ENCODE measurements at regions not wholly inside any gene's neighbourhood (a gene's known extent, or its start where the extent isn't known, plus 50 kb on each side); places are given as distances from the start of the nearest gene placed in this dataset.

GRCh38 chr2:156145469-156145868 lies 187.1 kb downstream of the NR4A2 start:
- ATAC-seq (ENCODE audit: low read depth in 2 of 2) (no peak), DNase-seq (no peak)
- H3K9me3 Mint-ChIP-seq = peaks cover 0 to 3% (median 0%) of the 10 kb centered on the region in 7 donors
- no peak overlapping the region for H3K27ac Mint-ChIP-seq
- no peaks in the 10 kb centered on the region for H3K36me3 Mint-ChIP-seq
- H3K27me3 Mint-ChIP-seq = peaks cover 4% of the 10 kb centered on the region
- no peak overlapping the region for H3K27ac ChIP-seq (ENCODE audit: insufficient read depth, low read length, poor library complexity, severe bottlenecking)
- no peak overlapping the region for H3K4me3 ChIP-seq (ENCODE audit: low read depth, low read length)
- H3K27me3 ChIP-seq (ENCODE audit: control insufficient read depth, insufficient read depth, low read length) = no peaks in the 10 kb centered on the region
- no peak overlapping the region for H3K4me3 Mint-ChIP-seq
- H3K4me1 Mint-ChIP-seq = no peaks in the 10 kb centered on the region
- no peaks in the 10 kb centered on the region for H3K9me3 ChIP-seq (ENCODE audit: control insufficient read depth in 2 of 2, low read length in 2 of 2)
- H3K36me3 ChIP-seq (ENCODE audit: control insufficient read depth, insufficient read depth, low read length) = no peaks in the 10 kb centered on the region
- no peaks in the 10 kb centered on the region for H3K4me1 ChIP-seq (ENCODE audit: control insufficient read depth, insufficient read depth, low read length, poor library complexity, severe bottlenecking)

GRCh38 chr2:156136566-156136965 lies 196.0 kb downstream of the NR4A2 start:
- Mint-ChIP-seq H3K36me3 (no peaks in the 10 kb centered on the region), H3K4me3 (no peak overlapping the region), H3K9me3 (peaks cover 0 to 3% (median 0%) of the 10 kb centered on the region in 7 donors), H3K27ac (no peak overlapping the region), H3K27me3 (no peaks in the 10 kb centered on the region), H3K4me1 (no peaks in the 10 kb centered on the region)
- Histone ChIP-seq H3K27me3 (ENCODE audit: control insufficient read depth, insufficient read depth, low read length) (no peaks in the 10 kb centered on the region), H3K36me3 (ENCODE audit: control insufficient read depth, insufficient read depth, low read length) (no peaks in the 10 kb centered on the region), H3K4me3 (ENCODE audit: low read depth, low read length) (no peak overlapping the region), H3K27ac (ENCODE audit: insufficient read depth, low read length, poor library complexity, severe bottlenecking) (no peak overlapping the region), H3K9me3 (ENCODE audit: control insufficient read depth in 2 of 2, low read length in 2 of 2) (no peaks in the 10 kb centered on the region), H3K4me1 (ENCODE audit: control insufficient read depth, insufficient read depth, low read length, poor library complexity, severe bottlenecking) (no peaks in the 10 kb centered on the region)
- ATAC-seq (ENCODE audit: low read depth in 2 of 2) (no peak), DNase-seq (no peak)

GRCh38 chr2:156134887-156135286 lies 197.6 kb downstream of the NR4A2 start:
- ATAC-seq (ENCODE audit: low read depth in 2 of 2) (no peak), DNase-seq (no peak)
- Histone ChIP-seq H3K36me3 (ENCODE audit: control insufficient read depth, insufficient read depth, low read length) (no peaks in the 10 kb centered on the region), H3K4me1 (ENCODE audit: control insufficient read depth, insufficient read depth, low read length, poor library complexity, severe bottlenecking) (no peaks in the 10 kb centered on the region), H3K27ac (ENCODE audit: insufficient read depth, low read length, poor library complexity, severe bottlenecking) (no peak overlapping the region), H3K4me3 (ENCODE audit: low read depth, low read length) (no peak overlapping the region), H3K27me3 (ENCODE audit: control insufficient read depth, insufficient read depth, low read length) (no peaks in the 10 kb centered on the region), H3K9me3 (ENCODE audit: control insufficient read depth in 2 of 2, low read length in 2 of 2) (no peaks in the 10 kb centered on the region)
- Mint-ChIP-seq H3K9me3 (peaks cover 0 to 2% (median 0%) of the 10 kb centered on the region in 7 donors), H3K36me3 (no peaks in the 10 kb centered on the region), H3K4me1 (no peaks in the 10 kb centered on the region), H3K27me3 (no peaks in the 10 kb centered on the region), H3K4me3 (no peak overlapping the region), H3K27ac (no peak overlapping the region)

GRCh38 chr2:156132941-156133340 lies 199.6 kb downstream of the NR4A2 start:
- H3K27ac Mint-ChIP-seq = no peak overlapping the region
- DNase-seq (no peak), ATAC-seq (ENCODE audit: low read depth in 2 of 2) (no peak)
- no peak overlapping the region for H3K4me3 Mint-ChIP-seq
- H3K27me3 Mint-ChIP-seq = no peaks in the 10 kb centered on the region
- H3K4me1 Mint-ChIP-seq = no peaks in the 10 kb centered on the region
- Histone ChIP-seq H3K4me1 (ENCODE audit: control insufficient read depth, insufficient read depth, low read length, poor library complexity, severe bottlenecking) (no peaks in the 10 kb centered on the region), H3K9me3 (ENCODE audit: control insufficient read depth in 2 of 2, low read length in 2 of 2) (no peaks in the 10 kb centered on the region), H3K27ac (ENCODE audit: insufficient read depth, low read length, poor library complexity, severe bottlenecking) (no peak overlapping the region), H3K4me3 (ENCODE audit: low read depth, low read length) (no peak overlapping the region), H3K36me3 (ENCODE audit: control insufficient read depth, insufficient read depth, low read length) (no peaks in the 10 kb centered on the region), H3K27me3 (ENCODE audit: control insufficient read depth, insufficient read depth, low read length) (no peaks in the 10 kb centered on the region)
- H3K36me3 Mint-ChIP-seq = no peaks in the 10 kb centered on the region
- H3K9me3 Mint-ChIP-seq = no peaks in the 10 kb centered on the region

- no peaks in the 10 kb centered on the region for H3K4me1 ChIP-seq (ENCODE audit: control insufficient read depth, insufficient read depth, low read length, poor library complexity, severe bottlenecking)
- no peaks in the 10 kb centered on the region for H3K36me3 ChIP-seq (ENCODE audit: control insufficient read depth, insufficient read depth, low read length)
- no peak for DNase-seq
- Mint-ChIP-seq H3K36me3 (no peaks in the 10 kb centered on the region), H3K4me3 (no peak overlapping the region), H3K27ac (no peak overlapping the region), H3K4me1 (no peaks in the 10 kb centered on the region), H3K9me3 (peaks cover 0 to 1% (median 0%) of the 10 kb centered on the region in 7 donors), H3K27me3 (no peaks in the 10 kb centered on the region)
- no peak for ATAC-seq (ENCODE audit: low read depth in 2 of 2)
- H3K27me3 ChIP-seq (ENCODE audit: control insufficient read depth, insufficient read depth, low read length) = no peaks in the 10 kb centered on the region
- H3K9me3 ChIP-seq (ENCODE audit: control insufficient read depth in 2 of 2, low read length in 2 of 2) = no peaks in the 10 kb centered on the region
- H3K4me3 ChIP-seq (ENCODE audit: low read depth, low read length) = no peak overlapping the region
- H3K27ac ChIP-seq (ENCODE audit: insufficient read depth, low read length, poor library complexity, severe bottlenecking) = no peak overlapping the region
These were observed 200.4 kb downstream of the NR4A2 start for GRCh38 chr2:156132130-156132529.

- Histone ChIP-seq H3K27ac (ENCODE audit: insufficient read depth, low read length, poor library complexity, severe bottlenecking) (no peak overlapping the region), H3K4me1 (ENCODE audit: control insufficient read depth, insufficient read depth, low read length, poor library complexity, severe bottlenecking) (no peaks in the 10 kb centered on the region), H3K4me3 (ENCODE audit: low read depth, low read length) (no peak overlapping the region), H3K27me3 (ENCODE audit: control insufficient read depth, insufficient read depth, low read length) (no peaks in the 10 kb centered on the region), H3K36me3 (ENCODE audit: control insufficient read depth, insufficient read depth, low read length) (no peaks in the 10 kb centered on the region), H3K9me3 (ENCODE audit: control insufficient read depth in 2 of 2, low read length in 2 of 2) (no peaks in the 10 kb centered on the region)
- Mint-ChIP-seq H3K4me1 (no peaks in the 10 kb centered on the region), H3K27ac (no peak overlapping the region), H3K27me3 (peaks cover 4% of the 10 kb centered on the region), H3K9me3 (peaks cover 0 to 1% (median 0%) of the 10 kb centered on the region in 7 donors), H3K4me3 (no peak overlapping the region), H3K36me3 (no peaks in the 10 kb centered on the region)
- DNase-seq (no peak), ATAC-seq (ENCODE audit: low read depth in 2 of 2) (no peak)
These were observed 203.3 kb downstream of the NR4A2 start for GRCh38 chr2:156129227-156129626.

GRCh38 chr2:156125018-156125417 lies 207.5 kb downstream of the NR4A2 start:
- peaks cover 4% of the 10 kb centered on the region for H3K27me3 Mint-ChIP-seq
- Histone ChIP-seq H3K27me3 (ENCODE audit: control insufficient read depth, insufficient read depth, low read length) (no peaks in the 10 kb centered on the region), H3K9me3 (ENCODE audit: control insufficient read depth in 2 of 2, low read length in 2 of 2) (no peaks in the 10 kb centered on the region), H3K36me3 (ENCODE audit: control insufficient read depth, insufficient read depth, low read length) (no peaks in the 10 kb centered on the region), H3K4me3 (ENCODE audit: low read depth, low read length) (no peak overlapping the region), H3K4me1 (ENCODE audit: control insufficient read depth, insufficient read depth, low read length, poor library complexity, severe bottlenecking) (no peaks in the 10 kb centered on the region), H3K27ac (ENCODE audit: insufficient read depth, low read length, poor library complexity, severe bottlenecking) (no peak overlapping the region)
- no peak overlapping the region for H3K27ac Mint-ChIP-seq
- no peaks in the 10 kb centered on the region for H3K4me1 Mint-ChIP-seq
- no peaks in the 10 kb centered on the region for H3K36me3 Mint-ChIP-seq
- DNase-seq (no peak), ATAC-seq (ENCODE audit: low read depth in 2 of 2) (no peak)
- peaks cover 0 to 6% (median 0%) of the 10 kb centered on the region in 7 donors for H3K9me3 Mint-ChIP-seq
- no peak overlapping the region for H3K4me3 Mint-ChIP-seq

- H3K27ac Mint-ChIP-seq = no peak overlapping the region
- no peak for ATAC-seq (ENCODE audit: low read depth in 2 of 2)
- H3K9me3 ChIP-seq (ENCODE audit: control insufficient read depth in 2 of 2, low read length in 2 of 2) = no peaks in the 10 kb centered on the region
- H3K4me3 ChIP-seq (ENCODE audit: low read depth, low read length) = no peak overlapping the region
- peaks cover 4% of the 10 kb centered on the region for H3K27me3 Mint-ChIP-seq
- H3K4me1 Mint-ChIP-seq = no peaks in the 10 kb centered on the region
- DNase-seq = no peak
- no peak overlapping the region for H3K4me3 Mint-ChIP-seq
- peaks cover 0 to 6% (median 0%) of the 10 kb centered on the region in 7 donors for H3K9me3 Mint-ChIP-seq
- no peak overlapping the region for H3K27ac ChIP-seq (ENCODE audit: insufficient read depth, low read length, poor library complexity, severe bottlenecking)
- no peaks in the 10 kb centered on the region for H3K36me3 Mint-ChIP-seq
- no peaks in the 10 kb centered on the region for H3K36me3 ChIP-seq (ENCODE audit: control insufficient read depth, insufficient read depth, low read length)
- H3K27me3 ChIP-seq (ENCODE audit: control insufficient read depth, insufficient read depth, low read length) = no peaks in the 10 kb centered on the region
- no peaks in the 10 kb centered on the region for H3K4me1 ChIP-seq (ENCODE audit: control insufficient read depth, insufficient read depth, low read length, poor library complexity, severe bottlenecking)
These were observed 208.1 kb downstream of the NR4A2 start for GRCh38 chr2:156124458-156124857.

Measured in CD4-positive, CD25-positive, alpha-beta regulatory T cell (primary cell).